ENCODE measurements at regions not wholly inside any gene's neighbourhood (a gene's known extent, or its start where the extent isn't known, plus 50 kb on each side); places are given as distances from the start of the nearest gene placed in this dataset.

DNA sequence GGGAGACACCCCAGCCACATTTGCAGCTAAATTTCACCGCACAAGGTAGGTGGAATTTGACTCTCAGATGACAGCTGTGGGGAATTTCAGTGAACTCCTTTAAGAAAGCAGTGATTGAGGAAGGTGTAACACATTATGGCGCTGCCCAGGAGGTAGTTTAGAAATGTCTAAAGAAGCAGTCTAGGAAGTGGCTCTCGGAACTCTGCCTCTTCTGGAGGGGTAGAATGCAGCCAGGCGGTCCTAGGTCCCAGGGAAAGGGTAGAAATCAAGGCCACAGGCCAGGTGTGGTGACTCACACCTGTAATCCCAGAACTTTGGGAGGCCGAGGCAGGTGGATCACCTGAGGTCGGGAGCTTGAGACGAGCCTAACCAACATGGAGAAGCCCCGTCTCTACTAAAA is 179.0 kb upstream of the HAAO start:
- Histone ChIP-seq H3K9me3 (ENCODE audit: control insufficient read depth, insufficient read depth, low read depth, low read length) (no peaks in the 10 kb centered on the region), H3K79me2 (ENCODE audit: control insufficient read depth, insufficient read depth, low read length) (no peaks in the 10 kb centered on the region), H3K4me2 (ENCODE audit: extremely low read depth, insufficient read depth, low read length) (no peak overlapping the region), H3K27me3 (ENCODE audit: control insufficient read depth, insufficient read depth, low read length) (no peaks in the 10 kb centered on the region), H3K4me3 (replicated peaks in 1 of 4; ENCODE audit: control extremely low read depth in 1 of 4, insufficient read depth in 1 of 4, low read depth in 3 of 4, low read length in 4 of 4) (no peak overlapping the region), H3K36me3 (ENCODE audit: control insufficient read depth, insufficient read depth, low read length) (no peaks in the 10 kb centered on the region), H2AFZ (ENCODE audit: low read length) (no peak overlapping the region), H3K4me1 (ENCODE audit: control insufficient read depth, extremely low read depth, insufficient read depth, low read length) (peaks cover 42% of the 10 kb centered on the region), H3K9ac (ENCODE audit: insufficient read depth, low read length) (no peak overlapping the region), H3K27ac (ENCODE audit: insufficient read depth, low read length) (no peak overlapping the region), H4K20me1 (ENCODE audit: control insufficient read depth, extremely low read depth, insufficient read depth, low read length) (no peaks in the 10 kb centered on the region)
- TF ChIP-seq, protein P1, sequence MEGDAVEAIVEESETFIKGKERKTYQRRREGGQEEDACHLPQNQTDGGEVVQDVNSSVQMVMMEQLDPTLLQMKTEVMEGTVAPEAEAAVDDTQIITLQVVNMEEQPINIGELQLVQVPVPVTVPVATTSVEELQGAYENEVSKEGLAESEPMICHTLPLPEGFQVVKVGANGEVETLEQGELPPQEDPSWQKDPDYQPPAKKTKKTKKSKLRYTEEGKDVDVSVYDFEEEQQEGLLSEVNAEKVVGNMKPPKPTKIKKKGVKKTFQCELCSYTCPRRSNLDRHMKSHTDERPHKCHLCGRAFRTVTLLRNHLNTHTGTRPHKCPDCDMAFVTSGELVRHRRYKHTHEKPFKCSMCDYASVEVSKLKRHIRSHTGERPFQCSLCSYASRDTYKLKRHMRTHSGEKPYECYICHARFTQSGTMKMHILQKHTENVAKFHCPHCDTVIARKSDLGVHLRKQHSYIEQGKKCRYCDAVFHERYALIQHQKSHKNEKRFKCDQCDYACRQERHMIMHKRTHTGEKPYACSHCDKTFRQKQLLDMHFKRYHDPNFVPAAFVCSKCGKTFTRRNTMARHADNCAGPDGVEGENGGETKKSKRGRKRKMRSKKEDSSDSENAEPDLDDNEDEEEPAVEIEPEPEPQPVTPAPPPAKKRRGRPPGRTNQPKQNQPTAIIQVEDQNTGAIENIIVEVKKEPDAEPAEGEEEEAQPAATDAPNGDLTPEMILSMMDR (conservative IDR thresholded peaks at IDR 0.05 in 1 of 2, IDR thresholded peaks at IDR 0.05 in 1 of 2; ENCODE audit: low read depth in 1 of 2, low read length in 2 of 2) = no peak
- TF ChIP-seq EZH2 (IDR thresholded peaks at IDR 0.05; ENCODE audit: low read length, missing control alignments) = no peak
- DNase-seq (ENCODE audit: low read depth in 2 of 2) = no peak

GRCh38 chr2:42970151-42970550 is 177.8 kb upstream of the HAAO start:
- Histone ChIP-seq H4K20me1 (ENCODE audit: control insufficient read depth, extremely low read depth, insufficient read depth, low read length) (no peaks in the 10 kb centered on the region), H3K4me1 (ENCODE audit: control insufficient read depth, extremely low read depth, insufficient read depth, low read length) (peaks cover 37% of the 10 kb centered on the region), H3K79me2 (ENCODE audit: control insufficient read depth, insufficient read depth, low read length) (no peaks in the 10 kb centered on the region), H2AFZ (ENCODE audit: low read length) (no peak overlapping the region), H3K9me3 (ENCODE audit: control insufficient read depth, insufficient read depth, low read depth, low read length) (no peaks in the 10 kb centered on the region), H3K27ac (ENCODE audit: insufficient read depth, low read length) (peak overlapping the region; percentile 7), H3K4me2 (ENCODE audit: extremely low read depth, insufficient read depth, low read length) (no peak overlapping the region), H3K4me3 (replicated peaks in 1 of 4; ENCODE audit: control extremely low read depth in 1 of 4, insufficient read depth in 1 of 4, low read depth in 3 of 4, low read length in 4 of 4) (no peak overlapping the region), H3K9ac (ENCODE audit: insufficient read depth, low read length) (no peak overlapping the region), H3K27me3 (ENCODE audit: control insufficient read depth, insufficient read depth, low read length) (no peaks in the 10 kb centered on the region), H3K36me3 (ENCODE audit: control insufficient read depth, insufficient read depth, low read length) (no peaks in the 10 kb centered on the region)
- DNase-seq (ENCODE audit: low read depth in 2 of 2) = peak in 1 of 2 donors; percentile 31
- no peak for TF ChIP-seq EZH2 (IDR thresholded peaks at IDR 0.05; ENCODE audit: low read length, missing control alignments)
- TF ChIP-seq, protein P1 (conservative IDR thresholded peaks at IDR 0.05 in 1 of 2, IDR thresholded peaks at IDR 0.05 in 1 of 2; ENCODE audit: low read depth in 1 of 2, low read length in 2 of 2) = no peak

DNA sequence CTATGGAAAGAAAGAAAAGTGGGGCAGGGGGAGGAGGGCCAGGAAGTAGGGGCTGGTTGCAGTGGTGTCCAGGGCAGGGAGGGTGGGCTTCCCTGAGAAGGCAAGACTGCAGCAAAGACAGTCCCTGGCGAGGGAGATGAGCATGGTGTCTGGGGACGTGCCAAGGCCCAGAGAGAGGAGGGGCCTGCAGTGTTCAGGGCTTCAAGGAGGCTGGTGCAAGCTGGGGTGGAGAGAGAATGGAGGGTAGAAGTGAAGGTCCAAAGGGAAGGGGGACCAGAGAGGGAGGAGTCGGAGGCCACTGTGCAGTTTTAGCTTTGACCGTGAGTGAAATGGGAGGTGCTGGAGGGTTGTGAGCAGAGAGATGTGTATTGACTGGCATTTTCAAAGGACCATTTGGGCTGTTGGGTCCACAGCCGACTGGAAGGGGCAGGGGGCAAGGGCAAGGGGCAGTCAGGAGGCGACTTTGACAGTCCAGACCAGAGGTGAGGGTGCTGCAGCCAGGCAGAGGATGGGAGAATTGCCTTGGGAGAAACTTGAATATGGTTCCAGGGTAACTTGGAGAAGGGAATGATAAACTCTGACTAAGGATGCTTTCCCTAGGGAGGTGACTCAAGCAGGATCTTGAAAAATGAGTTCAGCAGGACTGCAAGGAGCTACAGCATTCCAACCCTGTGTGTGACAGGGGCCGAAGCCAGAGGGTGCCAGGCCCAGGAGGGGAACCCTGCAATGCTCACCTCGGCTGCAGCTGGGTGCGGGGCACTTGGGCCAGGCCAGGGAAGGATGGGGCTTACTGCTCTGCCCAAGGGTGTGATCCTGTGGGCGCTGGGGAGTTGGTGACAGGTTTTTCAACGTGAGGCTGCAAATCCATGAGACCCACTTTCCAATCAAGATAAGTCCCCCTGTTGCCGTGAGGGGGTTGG is 177.1 kb upstream of the HAAO start:
- Histone ChIP-seq H3K36me3 (ENCODE audit: control insufficient read depth, insufficient read depth, low read length) (no peaks in the 10 kb centered on the region), H3K9me3 (ENCODE audit: control insufficient read depth, insufficient read depth, low read depth, low read length) (no peaks in the 10 kb centered on the region), H4K20me1 (ENCODE audit: control insufficient read depth, extremely low read depth, insufficient read depth, low read length) (no peaks in the 10 kb centered on the region), H3K9ac (ENCODE audit: insufficient read depth, low read length) (no peak overlapping the region), H2AFZ (ENCODE audit: low read length) (no peak overlapping the region), H3K4me2 (ENCODE audit: extremely low read depth, insufficient read depth, low read length) (no peak overlapping the region), H3K27me3 (ENCODE audit: control insufficient read depth, insufficient read depth, low read length) (no peaks in the 10 kb centered on the region), H3K79me2 (ENCODE audit: control insufficient read depth, insufficient read depth, low read length) (no peaks in the 10 kb centered on the region), H3K4me3 (replicated peaks in 1 of 4; ENCODE audit: control extremely low read depth in 1 of 4, insufficient read depth in 1 of 4, low read depth in 3 of 4, low read length in 4 of 4) (no peak overlapping the region), H3K4me1 (ENCODE audit: control insufficient read depth, extremely low read depth, insufficient read depth, low read length) (peaks cover 35% of the 10 kb centered on the region), H3K27ac (ENCODE audit: insufficient read depth, low read length) (peak overlapping the region; percentile 70)
- DNase-seq (ENCODE audit: low read depth in 2 of 2) = peak; percentile 80 to 94
- no peak for TF ChIP-seq EZH2 (IDR thresholded peaks at IDR 0.05; ENCODE audit: low read length, missing control alignments)
- TF ChIP-seq, protein P1 (conservative IDR thresholded peaks at IDR 0.05 in 1 of 2, IDR thresholded peaks at IDR 0.05 in 1 of 2; ENCODE audit: low read depth in 1 of 2, low read length in 2 of 2) = no peak

Data from fibroblast of lung (primary cell).